ENCODE measurements at regions not wholly inside any gene's neighbourhood (a gene's known extent, or its start where the extent isn't known, plus 50 kb on each side); places are given as distances from the start of the nearest gene placed in this dataset.

GRCh38 chr20:48557380-48557779 lies 270.4 kb downstream of the PREX1 start:
- TF ChIP-seq CTCF (IDR thresholded peaks at IDR 0.05) (no peak), POLR2AphosphoS5 (IDR thresholded peaks at IDR 0.05) (no peak), POLR2A (IDR thresholded peaks at IDR 0.05; ENCODE audit: low read depth) (no peak)
